ENCODE measurements at regions not wholly inside any gene's neighbourhood (a gene's known extent, or its start where the extent isn't known, plus 50 kb on each side); places are given as distances from the start of the nearest gene placed in this dataset.
"Not testable (repeated sequence)": the region's sequence is repeated elsewhere in the genome, so short reads cannot be mapped to it uniquely, and the experiment has no call there.

DNA sequence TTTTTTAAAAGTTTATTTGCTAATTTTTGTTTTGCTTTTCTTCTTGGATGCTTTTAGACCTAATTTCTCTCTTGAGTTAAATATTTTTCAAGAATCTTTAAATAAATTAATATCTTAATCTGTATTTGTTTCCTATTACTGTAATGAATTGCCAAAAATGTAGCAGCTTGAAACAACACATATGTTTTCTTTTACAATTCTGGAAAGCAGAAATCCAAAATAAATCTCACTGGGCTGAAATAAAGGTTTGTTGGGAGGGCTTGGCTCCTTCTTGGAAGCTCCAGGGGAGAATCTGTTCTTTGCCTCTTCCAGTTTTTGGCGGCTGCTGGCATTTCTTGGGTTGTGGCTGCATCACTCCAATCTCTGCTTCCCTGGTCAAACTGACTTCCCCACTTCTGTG is 658.1 kb upstream of the ARRDC3 start:
- SMC1A ChIA-PET (ENCODE audit: uncharacterized antibody, unreplicated experiment), result no interaction called here
- Histone ChIP-seq H3K27ac (ENCODE audit: control insufficient read depth, insufficient read depth) (no peak overlapping the region), H3K27me3 (replicated peaks in 1 of 2; ENCODE audit: control insufficient read depth in 2 of 2, insufficient read depth in 2 of 2, low read length in 1 of 2) (no peaks in the 10 kb centered on the region), H3K36me3 (ENCODE audit: control insufficient read depth in 2 of 2, insufficient read depth in 2 of 2, low read length in 1 of 2) (no peaks in the 10 kb centered on the region), H3K4me3 (no peak overlapping the region), H3K9me3 (replicated peaks; ENCODE audit: control insufficient read depth, insufficient read depth, low read length) (no peaks in the 10 kb centered on the region), H3K79me2 (ENCODE audit: control insufficient read depth, insufficient read depth, low read length) (no peaks in the 10 kb centered on the region), H4K20me1 (ENCODE audit: control insufficient read depth, insufficient read depth) (no peaks in the 10 kb centered on the region), H3K9ac (ENCODE audit: control insufficient read depth, insufficient read depth, low read length) (no peak overlapping the region), H3K4me2 (ENCODE audit: control insufficient read depth, insufficient read depth) (no peak overlapping the region), H3K4me1 (ENCODE audit: control insufficient read depth, insufficient read depth, low read length) (no peaks in the 10 kb centered on the region), H2AFZ (ENCODE audit: control insufficient read depth, low read depth, low read length) (no peak overlapping the region)
- POLR2A ChIA-PET, result interaction anchor here (1.0 kb wide), 1 partner anchor 49 kb away, joined by 3 read pairs; no protein-coding TSS in a partner anchor
- no TSS peak for BruUV-seq (replicated peaks)
- WGBS (ENCODE audit: insufficient coverage, insufficient replicate concordance, low lambda C conversion rate, missing lambda C conversion rate), result 0% methylated on average over 1 of the region's 1 CpG
- DNase-seq (ENCODE audit: low read depth, low spot score) (no peak), FAIRE-seq (no peak), ATAC-seq (no peak)
- in situ Hi-C loops (cut with MboI) (no loop called here), intact Hi-C loops (cut with micrococcal nuclease; ENCODE audit: unreplicated experiment) (no loop called here)
- RAD21 ChIA-PET (ENCODE audit: unreplicated experiment), result no interaction called here
- TF ChIP-seq ZNF24 (IDR thresholded peaks at IDR 0.05), result no peak
- TF ChIP-seq HDGF (IDR thresholded peaks at IDR 0.05), result no peak
- no peak for TF ChIP-seq RB1 (IDR thresholded peaks at IDR 0.05; ENCODE audit: borderline replicate concordance)
- TF ChIP-seq ZSCAN29 (IDR thresholded peaks at IDR 0.05), result no peak
- TF ChIP-seq MTA3 (IDR thresholded peaks at IDR 0.05; ENCODE audit: borderline replicate concordance, low read length), result no peak
- TF ChIP-seq PAX5 (IDR thresholded peaks at IDR 0.05; ENCODE audit: borderline replicate concordance, low read depth, low read length), result no peak
- no peak for TF ChIP-seq ESRRA (IDR thresholded peaks at IDR 0.05; ENCODE audit: low read length)
- no peak for TF ChIP-seq SMARCA5 (IDR thresholded peaks at IDR 0.05)
- TF ChIP-seq MYB (IDR thresholded peaks at IDR 0.05; ENCODE audit: borderline replicate concordance, low read depth, low read length), result no peak
- no peak for TF ChIP-seq BCL11A (IDR thresholded peaks at IDR 0.05; ENCODE audit: low read depth, low read length)
- TF ChIP-seq, protein P1, sequence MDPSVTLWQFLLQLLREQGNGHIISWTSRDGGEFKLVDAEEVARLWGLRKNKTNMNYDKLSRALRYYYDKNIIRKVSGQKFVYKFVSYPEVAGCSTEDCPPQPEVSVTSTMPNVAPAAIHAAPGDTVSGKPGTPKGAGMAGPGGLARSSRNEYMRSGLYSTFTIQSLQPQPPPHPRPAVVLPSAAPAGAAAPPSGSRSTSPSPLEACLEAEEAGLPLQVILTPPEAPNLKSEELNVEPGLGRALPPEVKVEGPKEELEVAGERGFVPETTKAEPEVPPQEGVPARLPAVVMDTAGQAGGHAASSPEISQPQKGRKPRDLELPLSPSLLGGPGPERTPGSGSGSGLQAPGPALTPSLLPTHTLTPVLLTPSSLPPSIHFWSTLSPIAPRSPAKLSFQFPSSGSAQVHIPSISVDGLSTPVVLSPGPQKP (IDR thresholded peaks at IDR 0.05; ENCODE audit: low read depth, low read length), result no peak
- TF ChIP-seq IKZF2 (IDR thresholded peaks at IDR 0.05), result no peak
- TF ChIP-seq EP300 (IDR thresholded peaks at IDR 0.05; ENCODE audit: borderline replicate concordance in 1 of 2, control insufficient read depth in 1 of 2, low read depth in 2 of 2, low read length in 2 of 2), result no peak
- TF ChIP-seq IRF4 (IDR thresholded peaks at IDR 0.05; ENCODE audit: low read depth, low read length), result no peak
- no peak for TF ChIP-seq BHLHE40 (IDR thresholded peaks at IDR 0.05; ENCODE audit: borderline replicate concordance in 1 of 2, low read depth in 2 of 2, low read length in 1 of 2)
- CTCF ChIA-PET, result no interaction called here

DNA sequence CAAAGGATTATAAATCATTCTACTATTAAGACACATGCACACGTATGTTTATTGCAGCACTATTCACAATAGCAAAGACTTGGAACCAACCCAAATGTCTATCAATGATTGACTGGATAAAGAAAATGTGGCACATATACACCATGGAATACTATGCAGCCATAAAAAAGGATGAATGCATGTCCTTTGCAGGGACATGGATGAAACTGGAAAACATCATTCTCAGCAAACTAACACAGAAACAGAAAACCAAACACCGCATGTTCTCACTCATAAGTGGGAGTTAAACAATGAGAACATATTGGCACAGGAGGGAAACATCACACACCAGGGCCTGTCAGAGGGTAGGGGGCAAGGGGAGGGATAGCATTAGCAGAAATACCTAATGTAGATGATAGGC is 646.7 kb upstream of the ARRDC3 start:
- intact Hi-C loops (cut with micrococcal nuclease; ENCODE audit: unreplicated experiment); H3K27ac ChIP-seq (ENCODE audit: control insufficient read depth, insufficient read depth); H3K79me2 ChIP-seq (ENCODE audit: control insufficient read depth, insufficient read depth, low read length); H3K4me2 ChIP-seq (ENCODE audit: control insufficient read depth, insufficient read depth); H3K4me3 ChIP-seq; BruUV-seq (replicated peaks); H3K36me3 ChIP-seq (ENCODE audit: control insufficient read depth in 2 of 2, insufficient read depth in 2 of 2, low read length in 1 of 2); in situ Hi-C loops (cut with MboI); H3K9me3 ChIP-seq (replicated peaks; ENCODE audit: control insufficient read depth, insufficient read depth, low read length); H3K9ac ChIP-seq (ENCODE audit: control insufficient read depth, insufficient read depth, low read length); H3K27me3 ChIP-seq (replicated peaks in 1 of 2; ENCODE audit: control insufficient read depth in 2 of 2, insufficient read depth in 2 of 2, low read length in 1 of 2); RAD21 ChIA-PET (ENCODE audit: unreplicated experiment); ATAC-seq; FAIRE-seq; H4K20me1 ChIP-seq (ENCODE audit: control insufficient read depth, insufficient read depth); H2AFZ ChIP-seq (ENCODE audit: control insufficient read depth, low read depth, low read length); DNase-seq (ENCODE audit: low read depth, low spot score); CTCF ChIA-PET; H3K4me1 ChIP-seq (ENCODE audit: control insufficient read depth, insufficient read depth, low read length); POLR2A ChIA-PET: not testable (repeated sequence)
- WGBS (ENCODE audit: insufficient coverage, insufficient replicate concordance, low lambda C conversion rate, missing lambda C conversion rate), result 80% methylated on average over 2 of the region's 2 CpGs
- SMC1A ChIA-PET (ENCODE audit: uncharacterized antibody, unreplicated experiment), result interaction anchor here (0.6 kb wide), 1 partner anchor 68 kb away, joined by 4 read pairs; no protein-coding TSS in a partner anchor

All from GM12878 (cell line).